Keratinocyte (primary cell): ENCODE measurements at regions not wholly inside any gene's neighbourhood (a gene's known extent, or its start where the extent isn't known, plus 50 kb on each side); places are given as distances from the start of the nearest gene placed in this dataset.
A peak's percentile ranks its signal among the peaks of the same experiment; 100 is the strongest.

ENCODE experiments used
- CTCF ChIP-seq, 3 experiments: IDR thresholded peaks in 1 of 3; conservative IDR thresholded peaks in 1 of 3; optimal IDR thresholded peaks in 1 of 3; 2 replicates in 2 of 3; 3 replicates in 1 of 3; pipeline versions ENCODE3 to v1.5.1; 2011; ENCODE audit warnings: low read length in 3 of 3, mild to moderate bottlenecking in 3 of 3, moderate library complexity in 2 of 3, control low read depth in 1 of 3, inconsistent platforms in 1 of 3; ENCODE audit not compliant: insufficient read depth in 2 of 3; ENCODE audit errors: extremely low read depth in 1 of 3
- EZH2 ChIP-seq: IDR thresholded peaks from one replicate; pipeline ENCODE4 v1.6.1; 2012; ENCODE audit warnings: inconsistent platforms, mild to moderate bottlenecking, low read length, moderate library complexity

- TF ChIP-seq CTCF (optimal IDR thresholded peaks at IDR 0.05 in 1 of 3, IDR thresholded peaks at IDR 0.05 in 1 of 3, conservative IDR thresholded peaks at IDR 0.05 in 1 of 3; ENCODE audit: extremely low read depth in 1 of 3, insufficient read depth in 2 of 3, low read length in 3 of 3) (peak in 1 of 3 experiments; percentile 31), EZH2 (no peak)
These were observed 171.5 kb upstream of the SP4 start for GRCh38 chr7:21256310-21256877.
